ENCODE measurements at regions not wholly inside any gene's neighbourhood (a gene's known extent, or its start where the extent isn't known, plus 50 kb on each side); places are given as distances from the start of the nearest gene placed in this dataset.

- DNase-seq = no peak
- H3K18ac ChIP-seq (ENCODE audit: low read length) = no peak overlapping the region
Measured at GRCh38 chr3:154559623-154560022, 129.6 kb upstream of the GPR149 start.

GRCh38 chr3:154552338-154552737 lies 122.3 kb upstream of the GPR149 start:
- Histone ChIP-seq H4K8ac (ENCODE audit: low read depth, low read length) (no peak overlapping the region), H3K23ac (ENCODE audit: low read length) (no peak overlapping the region), H3K4ac (ENCODE audit: low read depth, low read length) (no peak overlapping the region), H2AFZ (ENCODE audit: insufficient read depth, low read length, poor library complexity) (no peak overlapping the region), H2BK5ac (ENCODE audit: low read depth, low read length, poor library complexity) (no peak overlapping the region), H4K91ac (ENCODE audit: low read depth, low read length) (no peak overlapping the region), H3K9ac (ENCODE audit: low read length) (no peak overlapping the region), H3K4me1 (ENCODE audit: control insufficient read depth in 1 of 2, insufficient read depth in 2 of 2, low read length in 2 of 2) (no peaks in the 10 kb centered on the region), H3K18ac (ENCODE audit: low read length) (no peak overlapping the region), H3K27me3 (ENCODE audit: insufficient read depth, low read length) (no peaks in the 10 kb centered on the region), H3K4me2 (ENCODE audit: low read length) (no peak overlapping the region), H3K14ac (ENCODE audit: low read length) (no peak overlapping the region), H3K27ac (ENCODE audit: low read depth, low read length) (no peak overlapping the region), H2BK120ac (ENCODE audit: insufficient read depth, low read length, poor library complexity) (no peak overlapping the region), H4K12ac (ENCODE audit: low read depth, low read length) (no peak overlapping the region), H3K4me3 (ENCODE audit: low read depth, low read length) (no peak overlapping the region), H2BK12ac (ENCODE audit: low read length) (no peak overlapping the region), H3K79me1 (ENCODE audit: low read length) (no peaks in the 10 kb centered on the region), H3K36me3 (ENCODE audit: control insufficient read depth in 1 of 2, insufficient read depth in 2 of 2, low read length in 2 of 2) (no peaks in the 10 kb centered on the region), H3K79me2 (ENCODE audit: control insufficient read depth, insufficient read depth, low read length, poor library complexity) (no peaks in the 10 kb centered on the region), H3K9me3 (ENCODE audit: insufficient read depth, low read depth, low read length) (no peaks in the 10 kb centered on the region), H2AK5ac (ENCODE audit: low read length) (no peak overlapping the region)
- no peak for DNase-seq
- WGBS (ENCODE audit: extremely low coverage, insufficient coverage, insufficient read length) = no CpG with 5 or more reads among the region's 1 CpG

More at GRCh38 chr3:154559623-154560022, 129.6 kb upstream of the GPR149 start:
- no peak overlapping the region for H3K27ac ChIP-seq (ENCODE audit: low read depth, low read length)
- no peak overlapping the region for H4K8ac ChIP-seq (ENCODE audit: low read depth, low read length)
- no peaks in the 10 kb centered on the region for H3K4me1 ChIP-seq (ENCODE audit: control insufficient read depth in 1 of 2, insufficient read depth in 2 of 2, low read length in 2 of 2)
- H3K4me2 ChIP-seq (ENCODE audit: low read length) = no peak overlapping the region
- no peak overlapping the region for H3K4ac ChIP-seq (ENCODE audit: low read depth, low read length)
- H3K9me3 ChIP-seq (ENCODE audit: insufficient read depth, low read depth, low read length) = no peaks in the 10 kb centered on the region
- H3K36me3 ChIP-seq (ENCODE audit: control insufficient read depth in 1 of 2, insufficient read depth in 2 of 2, low read length in 2 of 2) = no peaks in the 10 kb centered on the region
- H3K9ac ChIP-seq (ENCODE audit: low read length) = no peak overlapping the region
- H3K79me1 ChIP-seq (ENCODE audit: low read length) = no peaks in the 10 kb centered on the region
- no CpG with 5 or more reads among the region's 2 CpGs for WGBS (ENCODE audit: extremely low coverage, insufficient coverage, insufficient read length)
- H2BK12ac ChIP-seq (ENCODE audit: low read length) = no peak overlapping the region
- H3K4me3 ChIP-seq (ENCODE audit: low read depth, low read length) = no peak overlapping the region
- no peak overlapping the region for H3K14ac ChIP-seq (ENCODE audit: low read length)
- no peak overlapping the region for H2BK120ac ChIP-seq (ENCODE audit: insufficient read depth, low read length, poor library complexity)
- no peak overlapping the region for H4K91ac ChIP-seq (ENCODE audit: low read depth, low read length)
- H4K12ac ChIP-seq (ENCODE audit: low read depth, low read length) = no peak overlapping the region
- H3K27me3 ChIP-seq (ENCODE audit: insufficient read depth, low read length) = no peaks in the 10 kb centered on the region
- H3K23ac ChIP-seq (ENCODE audit: low read length) = no peak overlapping the region
- H2AK5ac ChIP-seq (ENCODE audit: low read length) = no peak overlapping the region
- H3K79me2 ChIP-seq (ENCODE audit: control insufficient read depth, insufficient read depth, low read length, poor library complexity) = no peaks in the 10 kb centered on the region
- H2BK5ac ChIP-seq (ENCODE audit: low read depth, low read length, poor library complexity) = no peak overlapping the region
- no peak overlapping the region for H2AFZ ChIP-seq (ENCODE audit: insufficient read depth, low read length, poor library complexity)

GRCh38 chr3:154549391-154549790 lies 119.4 kb upstream of the GPR149 start:
- no peak overlapping the region for H3K23ac ChIP-seq (ENCODE audit: low read length)
- no peak overlapping the region for H4K91ac ChIP-seq (ENCODE audit: low read depth, low read length)
- H4K8ac ChIP-seq (ENCODE audit: low read depth, low read length) = no peak overlapping the region
- no peaks in the 10 kb centered on the region for H3K27me3 ChIP-seq (ENCODE audit: insufficient read depth, low read length)
- no peaks in the 10 kb centered on the region for H3K36me3 ChIP-seq (ENCODE audit: control insufficient read depth in 1 of 2, insufficient read depth in 2 of 2, low read length in 2 of 2)
- H4K12ac ChIP-seq (ENCODE audit: low read depth, low read length) = no peak overlapping the region
- H3K4me1 ChIP-seq (ENCODE audit: control insufficient read depth in 1 of 2, insufficient read depth in 2 of 2, low read length in 2 of 2) = no peaks in the 10 kb centered on the region
- H3K14ac ChIP-seq (ENCODE audit: low read length) = no peak overlapping the region
- DNase-seq = peak; percentile 74 to 89
- H3K27ac ChIP-seq (ENCODE audit: low read depth, low read length) = no peak overlapping the region
- H2BK120ac ChIP-seq (ENCODE audit: insufficient read depth, low read length, poor library complexity) = no peak overlapping the region
- H3K4me2 ChIP-seq (ENCODE audit: low read length) = no peak overlapping the region
- no peak overlapping the region for H2BK12ac ChIP-seq (ENCODE audit: low read length)
- no peaks in the 10 kb centered on the region for H3K9me3 ChIP-seq (ENCODE audit: insufficient read depth, low read depth, low read length)
- no peak overlapping the region for H2AK5ac ChIP-seq (ENCODE audit: low read length)
- no peak overlapping the region for H3K4me3 ChIP-seq (ENCODE audit: low read depth, low read length)
- H3K79me2 ChIP-seq (ENCODE audit: control insufficient read depth, insufficient read depth, low read length, poor library complexity) = no peaks in the 10 kb centered on the region
- no CpG with 5 or more reads among the region's 3 CpGs for WGBS (ENCODE audit: extremely low coverage, insufficient coverage, insufficient read length)
- H3K9ac ChIP-seq (ENCODE audit: low read length) = no peak overlapping the region
- H3K4ac ChIP-seq (ENCODE audit: low read depth, low read length) = no peak overlapping the region
- H2AFZ ChIP-seq (ENCODE audit: insufficient read depth, low read length, poor library complexity) = no peak overlapping the region
- no peaks in the 10 kb centered on the region for H3K79me1 ChIP-seq (ENCODE audit: low read length)
- H3K18ac ChIP-seq (ENCODE audit: low read length) = no peak overlapping the region
- no peak overlapping the region for H2BK5ac ChIP-seq (ENCODE audit: low read depth, low read length, poor library complexity)

GRCh38 chr3:154548341-154548740 lies 118.4 kb upstream of the GPR149 start:
- H3K9me3 ChIP-seq (ENCODE audit: insufficient read depth, low read depth, low read length) = no peaks in the 10 kb centered on the region
- H3K27ac ChIP-seq (ENCODE audit: low read depth, low read length) = no peak overlapping the region
- H3K4me1 ChIP-seq (ENCODE audit: control insufficient read depth in 1 of 2, insufficient read depth in 2 of 2, low read length in 2 of 2) = no peaks in the 10 kb centered on the region
- no peak overlapping the region for H3K4ac ChIP-seq (ENCODE audit: low read depth, low read length)
- no CpG with 5 or more reads among the region's 1 CpG for WGBS (ENCODE audit: extremely low coverage, insufficient coverage, insufficient read length)
- no peak overlapping the region for H4K12ac ChIP-seq (ENCODE audit: low read depth, low read length)
- H3K9ac ChIP-seq (ENCODE audit: low read length) = no peak overlapping the region
- H2BK12ac ChIP-seq (ENCODE audit: low read length) = no peak overlapping the region
- no peak overlapping the region for H3K4me2 ChIP-seq (ENCODE audit: low read length)
- no peak overlapping the region for H3K14ac ChIP-seq (ENCODE audit: low read length)
- no peak overlapping the region for H2BK120ac ChIP-seq (ENCODE audit: insufficient read depth, low read length, poor library complexity)
- no peaks in the 10 kb centered on the region for H3K36me3 ChIP-seq (ENCODE audit: control insufficient read depth in 1 of 2, insufficient read depth in 2 of 2, low read length in 2 of 2)
- no peak overlapping the region for H4K8ac ChIP-seq (ENCODE audit: low read depth, low read length)
- H3K79me2 ChIP-seq (ENCODE audit: control insufficient read depth, insufficient read depth, low read length, poor library complexity) = no peaks in the 10 kb centered on the region
- no peak overlapping the region for H4K91ac ChIP-seq (ENCODE audit: low read depth, low read length)
- no peak overlapping the region for H3K4me3 ChIP-seq (ENCODE audit: low read depth, low read length)
- H2AK5ac ChIP-seq (ENCODE audit: low read length) = no peak overlapping the region
- H2AFZ ChIP-seq (ENCODE audit: insufficient read depth, low read length, poor library complexity) = no peak overlapping the region
- H3K27me3 ChIP-seq (ENCODE audit: insufficient read depth, low read length) = no peaks in the 10 kb centered on the region
- H3K79me1 ChIP-seq (ENCODE audit: low read length) = no peaks in the 10 kb centered on the region
- H3K23ac ChIP-seq (ENCODE audit: low read length) = no peak overlapping the region
- H2BK5ac ChIP-seq (ENCODE audit: low read depth, low read length, poor library complexity) = no peak overlapping the region
- peak in 1 of 2 donors; percentile 48 for DNase-seq
- H3K18ac ChIP-seq (ENCODE audit: low read length) = no peak overlapping the region
